Omental fat pad (tissue), 3 donors: ENCODE measurements at regions not wholly inside any gene's neighbourhood (a gene's known extent, or its start where the extent isn't known, plus 50 kb on each side); places are given as distances from the start of the nearest gene placed in this dataset.

ENCODE experiments used
- ATAC-seq: fragments of 150-250 bp; one replicate; pipeline ENCODE4 v1.9.1; 2016; ENCODE audit warnings: mild to moderate bottlenecking, moderate library complexity; ENCODE audit not compliant: low FRiP score
- DNase-seq: peaks from one replicate; pipeline ENCODE4 v3.0.0-alpha.2; 2019; ENCODE audit warnings: low spot score
- TF ChIP-seq, protein P1 (sequence below), 3 donors: fragments of 450-650 bp; IDR thresholded peaks; one replicate each; pipeline ENCODE4 v1.5.1; 2016 to 2017; ENCODE audit warnings: antibody characterized with exemption in 3 of 3, mild to moderate bottlenecking in 3 of 3, moderate library complexity in 2 of 3

DNA sequence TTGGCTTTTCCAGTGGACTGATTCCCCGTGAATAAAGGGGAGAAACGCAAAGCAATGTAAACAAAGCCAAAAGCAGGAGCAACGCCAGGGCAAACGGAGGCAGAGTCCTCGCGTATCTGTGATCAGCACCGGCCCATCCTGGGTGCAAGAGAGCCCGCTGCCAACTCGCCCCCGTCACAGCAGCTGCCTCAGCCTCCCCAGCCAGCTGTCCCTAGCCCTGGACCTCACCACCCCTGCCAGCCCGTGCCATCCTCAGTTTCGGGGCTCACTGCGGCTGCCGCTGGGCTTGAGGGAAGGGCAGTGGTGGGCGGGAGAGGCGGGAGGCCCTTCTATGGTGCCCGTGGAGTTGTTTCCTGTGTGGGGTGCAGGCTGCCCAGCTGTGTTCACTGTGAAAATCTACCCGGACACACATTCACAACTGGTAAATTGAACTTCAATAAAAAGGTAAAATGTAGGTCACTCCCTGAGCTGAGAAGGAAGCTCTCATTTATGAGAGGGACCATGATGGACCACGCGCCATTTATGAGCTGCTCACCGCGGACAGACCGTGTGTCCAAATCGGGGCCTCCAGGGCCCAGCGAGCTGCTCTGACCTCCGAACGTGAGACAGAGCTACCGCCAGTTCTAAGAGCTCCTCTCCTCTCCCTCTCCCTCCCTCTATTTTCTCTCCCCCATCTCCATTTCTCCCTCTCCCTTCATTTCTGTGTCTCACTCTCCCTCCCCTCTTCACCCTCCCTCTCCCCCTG is 330.5 kb upstream of the SFSWAP start:
- DNase-seq: no peak
- TF ChIP-seq, protein P1, sequence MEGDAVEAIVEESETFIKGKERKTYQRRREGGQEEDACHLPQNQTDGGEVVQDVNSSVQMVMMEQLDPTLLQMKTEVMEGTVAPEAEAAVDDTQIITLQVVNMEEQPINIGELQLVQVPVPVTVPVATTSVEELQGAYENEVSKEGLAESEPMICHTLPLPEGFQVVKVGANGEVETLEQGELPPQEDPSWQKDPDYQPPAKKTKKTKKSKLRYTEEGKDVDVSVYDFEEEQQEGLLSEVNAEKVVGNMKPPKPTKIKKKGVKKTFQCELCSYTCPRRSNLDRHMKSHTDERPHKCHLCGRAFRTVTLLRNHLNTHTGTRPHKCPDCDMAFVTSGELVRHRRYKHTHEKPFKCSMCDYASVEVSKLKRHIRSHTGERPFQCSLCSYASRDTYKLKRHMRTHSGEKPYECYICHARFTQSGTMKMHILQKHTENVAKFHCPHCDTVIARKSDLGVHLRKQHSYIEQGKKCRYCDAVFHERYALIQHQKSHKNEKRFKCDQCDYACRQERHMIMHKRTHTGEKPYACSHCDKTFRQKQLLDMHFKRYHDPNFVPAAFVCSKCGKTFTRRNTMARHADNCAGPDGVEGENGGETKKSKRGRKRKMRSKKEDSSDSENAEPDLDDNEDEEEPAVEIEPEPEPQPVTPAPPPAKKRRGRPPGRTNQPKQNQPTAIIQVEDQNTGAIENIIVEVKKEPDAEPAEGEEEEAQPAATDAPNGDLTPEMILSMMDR (IDR thresholded peaks at IDR 0.05): no peak
- no peak for ATAC-seq

DNA sequence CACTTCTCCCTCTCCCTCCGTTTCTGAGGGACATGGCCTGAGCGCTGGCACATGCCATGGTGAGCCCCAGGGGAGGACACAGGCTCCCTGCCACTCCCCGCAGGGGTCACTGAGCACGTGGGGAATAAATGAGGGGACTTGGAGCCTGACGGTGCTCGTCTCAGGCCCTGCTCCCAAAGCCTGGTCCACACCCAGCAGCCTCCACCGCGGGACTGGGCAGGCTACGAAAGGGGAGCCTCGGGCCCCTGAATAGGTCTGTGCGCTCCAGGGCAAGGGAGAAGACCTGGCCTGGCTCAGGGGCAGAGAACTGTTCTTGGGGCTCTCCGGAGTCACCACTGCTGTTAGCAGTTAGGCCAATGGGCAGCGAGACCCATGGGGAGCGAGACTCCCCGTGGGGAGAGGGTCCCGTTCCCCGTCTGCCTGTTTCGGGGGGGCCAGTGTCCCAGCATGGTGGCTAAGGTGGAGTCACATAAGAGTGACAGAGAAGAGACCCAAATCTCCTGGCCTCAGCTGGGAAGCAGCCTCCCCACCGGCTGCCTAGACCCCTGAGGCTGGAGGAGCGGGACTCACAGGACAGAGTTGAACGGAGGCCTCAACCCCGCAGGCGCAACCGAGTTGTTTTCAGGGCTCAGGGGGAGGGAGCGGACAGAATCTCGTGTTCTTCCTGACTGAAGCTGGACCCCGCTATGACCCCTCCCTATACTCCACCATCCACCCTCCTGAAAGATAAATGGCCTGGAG is 329.8 kb upstream of the SFSWAP start:
- TF ChIP-seq, protein P1 (IDR thresholded peaks at IDR 0.05): no peak
- DNase-seq: no peak
- ATAC-seq: no peak

DNA sequence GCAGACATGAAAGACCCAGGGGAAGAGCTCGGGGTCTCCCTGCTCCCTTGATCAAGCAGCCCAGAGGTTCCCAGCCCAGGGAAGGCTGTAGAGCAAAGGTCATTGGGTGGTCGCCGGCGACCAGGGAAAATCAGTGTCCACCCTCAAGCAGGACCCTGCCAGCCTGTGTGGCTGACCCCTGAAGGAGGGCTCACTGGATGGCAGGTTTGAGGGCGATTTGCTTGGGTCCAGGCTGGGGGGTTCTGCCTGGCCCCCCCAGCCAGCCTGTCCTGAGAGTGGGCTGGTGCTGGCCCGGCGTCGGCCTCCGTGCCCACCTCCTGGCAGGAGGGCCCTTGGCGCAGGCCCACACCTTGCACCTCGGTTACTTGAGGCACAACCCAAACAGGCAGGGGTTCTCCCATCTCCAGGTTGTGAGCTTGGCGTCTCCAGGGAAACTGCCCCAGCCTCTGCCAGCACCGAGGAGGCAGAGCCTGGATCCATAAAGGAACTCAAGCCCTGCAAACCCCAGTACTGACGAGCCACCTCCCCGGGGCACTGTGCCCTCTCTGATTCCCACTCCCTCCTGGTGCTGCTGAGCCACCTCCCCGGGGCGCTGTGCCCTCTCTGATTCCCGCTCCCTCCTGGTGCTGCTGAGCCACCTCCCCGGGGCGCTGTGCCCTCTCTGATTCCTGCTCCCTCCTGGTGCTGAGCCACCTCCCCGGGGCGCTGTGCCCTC is 329.0 kb upstream of the SFSWAP start:
- no peak for ATAC-seq
- TF ChIP-seq, protein P1 (IDR thresholded peaks at IDR 0.05): no peak

DNA sequence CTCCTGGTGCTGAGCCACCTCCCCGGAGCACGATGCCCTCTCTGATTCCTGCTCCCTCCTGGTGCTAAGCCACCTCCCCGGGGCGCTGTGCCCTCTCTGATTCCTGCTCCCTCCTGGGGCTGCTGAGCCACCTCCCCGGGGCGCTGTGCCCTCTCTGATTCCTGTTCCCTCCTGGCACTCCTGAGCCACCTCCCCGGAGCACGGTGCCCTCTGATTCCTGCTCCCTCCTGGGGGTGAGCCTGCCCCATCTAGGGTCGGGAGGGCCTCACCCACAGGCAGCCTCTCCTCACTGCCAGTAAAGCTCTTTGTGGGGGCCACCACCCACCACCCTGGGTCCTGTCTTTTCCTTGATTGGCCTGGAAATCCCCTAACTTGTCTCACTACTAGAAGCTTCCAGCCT is 327.6 kb upstream of the SFSWAP start:
- no peak for DNase-seq
- no peak for ATAC-seq
- TF ChIP-seq, protein P1 (IDR thresholded peaks at IDR 0.05): no peak

More for the DNA sequence above, 329.0 kb upstream of the SFSWAP start:
- DNase-seq: no peak

DNA sequence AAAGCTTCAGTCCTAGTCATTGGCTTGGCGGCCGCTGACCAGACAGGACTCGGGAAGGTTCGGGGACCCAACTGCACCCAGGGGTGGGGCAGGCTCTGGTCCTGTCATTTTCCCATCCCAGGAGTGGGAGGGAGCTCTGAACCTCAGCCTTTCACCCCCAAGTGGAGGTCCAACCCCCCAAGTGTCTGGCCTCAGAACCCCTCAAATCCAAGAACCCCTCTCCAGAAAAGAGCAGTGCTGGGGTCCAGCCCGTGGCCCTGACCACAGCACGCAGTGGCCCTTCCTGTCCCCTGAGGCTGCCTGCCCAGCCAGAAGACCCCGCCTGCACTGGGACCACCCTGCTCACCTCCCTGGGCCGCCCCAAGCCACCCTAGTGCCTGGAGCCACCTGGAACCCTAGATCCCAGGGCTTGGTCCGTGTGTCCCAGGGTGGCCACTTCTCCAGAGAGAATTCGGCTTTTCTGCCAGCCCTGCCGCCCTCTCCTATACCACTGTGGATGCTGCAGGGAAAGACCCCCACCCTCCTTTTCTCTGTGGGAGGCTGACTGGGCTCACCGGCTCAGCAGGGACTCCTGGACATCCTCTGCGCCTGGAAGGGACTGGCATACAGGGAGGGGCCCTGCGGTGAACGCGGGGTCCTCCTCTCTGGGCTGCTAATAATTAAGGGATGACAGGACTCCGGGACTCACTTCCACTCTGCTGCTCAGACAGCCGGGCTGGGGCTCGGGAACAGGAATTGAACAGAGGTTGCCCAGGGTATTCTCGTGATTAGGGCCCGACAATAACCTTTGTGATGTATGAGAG is 326.9 kb upstream of the SFSWAP start:
- DNase-seq (no peak), ATAC-seq (no peak)
- TF ChIP-seq, protein P1 (IDR thresholded peaks at IDR 0.05): no peak

DNA sequence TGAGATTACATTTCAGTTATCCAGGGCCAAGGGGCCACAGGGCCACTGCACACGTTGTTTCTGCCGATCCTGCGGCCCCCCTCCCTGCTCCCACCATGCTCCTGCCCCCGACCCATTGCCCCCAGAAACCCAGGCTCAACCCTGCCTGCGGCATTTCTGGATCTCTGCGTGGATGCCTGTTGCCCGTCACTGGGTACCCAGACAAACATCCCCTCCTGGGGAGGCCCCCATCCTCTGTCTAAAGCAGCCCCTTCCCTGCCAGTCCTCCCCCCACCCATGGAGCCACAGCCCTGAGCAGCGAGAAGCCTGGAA is 326.4 kb upstream of the SFSWAP start:
- DNase-seq: no peak
- ATAC-seq: no peak
- TF ChIP-seq, protein P1 (IDR thresholded peaks at IDR 0.05): no peak
